GM12878 (cell line): ENCODE measurements at regions not wholly inside any gene's neighbourhood (a gene's known extent, or its start where the extent isn't known, plus 50 kb on each side); places are given as distances from the start of the nearest gene placed in this dataset.

Experiments used
- CBX5 ChIP-seq: sonication (generic); IDR thresholded peaks from 2 replicates; pipeline ENCODE4 v1.6.1; 2016; ENCODE audit warnings: low read depth, moderate library complexity, mild to moderate bottlenecking, inconsistent platforms
- DPF2 ChIP-seq: fragments of 450-650 bp; IDR thresholded peaks from 2 replicates; pipeline ENCODE4 v1.6.1; 2017; ENCODE audit warnings: mild to moderate bottlenecking
- FOXM1 ChIP-seq: IDR thresholded peaks from 2 replicates; pipeline ENCODE4 v1.6.1; 2012; ENCODE audit warnings: low read depth, mild to moderate bottlenecking, inconsistent platforms, low read length, moderate library complexity
- IKZF1 ChIP-seq: fragments of 450-650 bp; conservative IDR thresholded peaks from 2 replicates; pipeline ENCODE4 v1.6.1; 2017; ENCODE audit warnings: antibody characterized with exemption, mild to moderate bottlenecking
- IKZF2 ChIP-seq, 2 experiments: fragments of 450-650 bp; IDR thresholded peaks; 2 replicates each; pipeline ENCODE4 v1.6.1; 2017; ENCODE audit warnings: mild to moderate bottlenecking in 2 of 2, moderate library complexity in 2 of 2
- KAT2A ChIP-seq: conservative IDR thresholded peaks from 2 replicates; pipeline ENCODE4 v1.6.1; 2011; ENCODE audit warnings: low read depth, low read length; ENCODE audit not compliant: control insufficient read depth
- MTA2 ChIP-seq: fragments of 450-650 bp; IDR thresholded peaks from 2 replicates; pipeline ENCODE4 v1.6.1; 2016; ENCODE audit warnings: low read depth, mild to moderate bottlenecking, moderate library complexity
- NBN ChIP-seq: fragments of 450-650 bp; IDR thresholded peaks from 2 replicates; pipeline ENCODE4 v1.6.1; 2016
- NR2C1 ChIP-seq: fragments of 450-650 bp; IDR thresholded peaks from 2 replicates; pipeline ENCODE4 v1.6.1; 2017; ENCODE audit warnings: antibody characterized with exemption, mild to moderate bottlenecking, moderate library complexity
- PAX5 ChIP-seq: IDR thresholded peaks from 2 replicates; pipeline ENCODE4 v1.6.1; 2011; ENCODE audit warnings: low read depth, low read length, borderline replicate concordance
- POLR2AphosphoS5 ChIP-seq: IDR thresholded peaks from 2 replicates; pipeline ENCODE4 v1.6.1; 2011; ENCODE audit warnings: mild to moderate bottlenecking, low read length, inconsistent platforms
- RFX5 ChIP-seq: IDR thresholded peaks from 2 replicates; pipeline ENCODE4 v1.6.1; 2011; ENCODE audit warnings: low read depth, low read length, improper control_type of control experiment
- SIN3A ChIP-seq: IDR thresholded peaks from 2 replicates; pipeline ENCODE4 v1.6.1; 2012; ENCODE audit warnings: low read depth, low read length, improper control_type of control experiment
- SMAD1 ChIP-seq: fragments of 450-650 bp; IDR thresholded peaks from 2 replicates; pipeline ENCODE4 v1.6.1; 2018; ENCODE audit warnings: mild to moderate bottlenecking, low read depth; ENCODE audit not compliant: partially characterized antibody
- SMC3 ChIP-seq: IDR thresholded peaks from 2 replicates; pipeline ENCODE4 v1.6.1; 2011; ENCODE audit warnings: low read length, improper control_type of control experiment, borderline replicate concordance
- SP1 ChIP-seq: IDR thresholded peaks from one replicate; pipeline ENCODE4 v1.6.1; 2011; ENCODE audit warnings: low read depth, low read length
- STAT1 ChIP-seq: fragments of 450-650 bp; conservative IDR thresholded peaks from 2 replicates; pipeline ENCODE4 v1.6.1; 2014; ENCODE audit warnings: antibody characterized with exemption, mild to moderate bottlenecking
- WRNIP1 ChIP-seq: IDR thresholded peaks from 2 replicates; pipeline ENCODE4 v1.6.1; 2011; ENCODE audit warnings: low read depth, low read length, improper control_type of control experiment, borderline replicate concordance
- YY1 ChIP-seq: IDR thresholded peaks from 2 replicates; pipeline ENCODE4 v1.6.1; 2011; ENCODE audit warnings: low read depth, mild to moderate bottlenecking, low read length
- ZNF207 ChIP-seq: fragments of 450-650 bp; IDR thresholded peaks from 2 replicates; pipeline ENCODE4 v1.6.1; 2014; ENCODE audit warnings: antibody characterized with exemption, mild to moderate bottlenecking, borderline replicate concordance
- ZNF217 ChIP-seq: fragments of 450-650 bp; IDR thresholded peaks from 2 replicates; pipeline ENCODE4 v1.6.1; 2017; ENCODE audit warnings: antibody characterized with exemption, mild to moderate bottlenecking
- TF ChIP-seq, protein P1 (sequence below): IDR thresholded peaks from 2 replicates; pipeline ENCODE4 v1.6.1; 2011; ENCODE audit warnings: mild to moderate bottlenecking, low read depth, low read length, moderate library complexity; ENCODE audit not compliant: insufficient replicate concordance
- TF ChIP-seq, protein P2 (sequence below): IDR thresholded peaks from 2 replicates; pipeline ENCODE4 v1.6.1; 2012; ENCODE audit warnings: low read depth, low read length, improper control_type of control experiment
- TF ChIP-seq, protein P3 (sequence below): fragments of 450-650 bp; IDR thresholded peaks from 2 replicates; pipeline ENCODE4 v1.6.1; 2017; ENCODE audit warnings: mild to moderate bottlenecking, low read depth, inconsistent platforms; ENCODE audit not compliant: poor library complexity, severe bottlenecking
- TF ChIP-seq, protein P4 (sequence below): fragments of 450-650 bp; IDR thresholded peaks from 2 replicates; pipeline ENCODE4 v1.6.1; 2017; ENCODE audit warnings: antibody characterized with exemption, mild to moderate bottlenecking, moderate library complexity

DNA sequence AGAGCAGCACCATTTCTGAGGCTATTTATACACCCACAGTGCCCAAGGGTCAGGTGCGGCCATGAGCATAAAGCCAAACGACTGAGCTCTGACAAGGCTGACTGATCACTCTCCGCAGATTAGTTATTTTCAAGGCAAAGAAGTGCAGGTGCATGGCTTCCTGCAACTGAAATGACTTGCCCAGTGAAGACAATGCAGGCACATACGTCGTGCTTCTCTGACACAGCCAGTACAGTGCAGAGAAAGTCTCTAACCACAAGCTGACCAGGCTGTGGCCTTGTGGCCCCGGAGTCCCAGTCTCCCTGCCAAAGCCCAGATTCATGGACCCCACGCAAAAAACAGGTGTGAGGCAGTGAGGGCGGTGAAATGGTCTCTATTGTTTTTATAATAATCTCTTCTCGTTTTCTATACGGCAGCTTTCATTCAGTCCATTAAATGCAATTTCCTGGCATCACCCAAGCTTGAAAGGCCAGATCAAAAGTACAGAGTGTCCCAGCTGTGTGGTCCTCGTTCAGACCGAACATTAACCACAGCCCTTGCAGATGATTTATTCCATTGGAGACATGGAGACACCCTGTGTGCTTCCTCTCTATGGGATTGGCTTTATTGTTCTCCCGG, 447.0 kb upstream of the ID2 start (continued):
- TF ChIP-seq STAT1, result no peak
- TF ChIP-seq POLR2AphosphoS5, result no peak
- TF ChIP-seq RFX5, result no peak
- no peak for TF ChIP-seq ZNF207
- TF ChIP-seq IKZF2 (IDR thresholded peaks at IDR 0.05), result peak; percentile 90 to 94
- TF ChIP-seq NBN, result peak; percentile 86
- TF ChIP-seq, protein P1, sequence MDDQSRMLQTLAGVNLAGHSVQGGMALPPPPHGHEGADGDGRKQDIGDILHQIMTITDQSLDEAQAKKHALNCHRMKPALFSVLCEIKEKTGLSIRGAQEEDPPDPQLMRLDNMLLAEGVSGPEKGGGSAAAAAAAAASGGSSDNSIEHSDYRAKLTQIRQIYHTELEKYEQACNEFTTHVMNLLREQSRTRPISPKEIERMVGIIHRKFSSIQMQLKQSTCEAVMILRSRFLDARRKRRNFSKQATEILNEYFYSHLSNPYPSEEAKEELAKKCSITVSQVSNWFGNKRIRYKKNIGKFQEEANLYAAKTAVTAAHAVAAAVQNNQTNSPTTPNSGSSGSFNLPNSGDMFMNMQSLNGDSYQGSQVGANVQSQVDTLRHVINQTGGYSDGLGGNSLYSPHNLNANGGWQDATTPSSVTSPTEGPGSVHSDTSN, result peak; percentile 60
- TF ChIP-seq CBX5, result 0 out of 2 replicates have a peak, but pooled peaks have one; percentile 57
- TF ChIP-seq, protein P2, sequence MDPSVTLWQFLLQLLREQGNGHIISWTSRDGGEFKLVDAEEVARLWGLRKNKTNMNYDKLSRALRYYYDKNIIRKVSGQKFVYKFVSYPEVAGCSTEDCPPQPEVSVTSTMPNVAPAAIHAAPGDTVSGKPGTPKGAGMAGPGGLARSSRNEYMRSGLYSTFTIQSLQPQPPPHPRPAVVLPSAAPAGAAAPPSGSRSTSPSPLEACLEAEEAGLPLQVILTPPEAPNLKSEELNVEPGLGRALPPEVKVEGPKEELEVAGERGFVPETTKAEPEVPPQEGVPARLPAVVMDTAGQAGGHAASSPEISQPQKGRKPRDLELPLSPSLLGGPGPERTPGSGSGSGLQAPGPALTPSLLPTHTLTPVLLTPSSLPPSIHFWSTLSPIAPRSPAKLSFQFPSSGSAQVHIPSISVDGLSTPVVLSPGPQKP, result no peak
- TF ChIP-seq SMC3, result 0 out of 2 replicates have a peak, but pooled peaks have one; percentile 19
- peak; percentile 93 for TF ChIP-seq IKZF1
- TF ChIP-seq MTA2, result peak; percentile 93
- TF ChIP-seq SIN3A, result no peak
- TF ChIP-seq NR2C1, result no peak
- no peak for TF ChIP-seq WRNIP1
- peak; percentile 95 for TF ChIP-seq DPF2
- peak; percentile 74 for TF ChIP-seq YY1
- TF ChIP-seq SMAD1, result no peak
- TF ChIP-seq, protein P3, sequence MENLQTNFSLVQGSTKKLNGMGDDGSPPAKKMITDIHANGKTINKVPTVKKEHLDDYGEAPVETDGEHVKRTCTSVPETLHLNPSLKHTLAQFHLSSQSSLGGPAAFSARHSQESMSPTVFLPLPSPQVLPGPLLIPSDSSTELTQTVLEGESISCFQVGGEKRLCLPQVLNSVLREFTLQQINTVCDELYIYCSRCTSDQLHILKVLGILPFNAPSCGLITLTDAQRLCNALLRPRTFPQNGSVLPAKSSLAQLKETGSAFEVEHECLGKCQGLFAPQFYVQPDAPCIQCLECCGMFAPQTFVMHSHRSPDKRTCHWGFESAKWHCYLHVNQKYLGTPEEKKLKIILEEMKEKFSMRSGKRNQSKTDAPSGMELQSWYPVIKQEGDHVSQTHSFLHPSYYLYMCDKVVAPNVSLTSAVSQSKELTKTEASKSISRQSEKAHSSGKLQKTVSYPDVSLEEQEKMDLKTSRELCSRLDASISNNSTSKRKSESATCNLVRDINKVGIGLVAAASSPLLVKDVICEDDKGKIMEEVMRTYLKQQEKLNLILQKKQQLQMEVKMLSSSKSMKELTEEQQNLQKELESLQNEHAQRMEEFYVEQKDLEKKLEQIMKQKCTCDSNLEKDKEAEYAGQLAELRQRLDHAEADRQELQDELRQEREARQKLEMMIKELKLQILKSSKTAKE, result peak; percentile 80
- no peak for TF ChIP-seq KAT2A
- TF ChIP-seq, protein P4, sequence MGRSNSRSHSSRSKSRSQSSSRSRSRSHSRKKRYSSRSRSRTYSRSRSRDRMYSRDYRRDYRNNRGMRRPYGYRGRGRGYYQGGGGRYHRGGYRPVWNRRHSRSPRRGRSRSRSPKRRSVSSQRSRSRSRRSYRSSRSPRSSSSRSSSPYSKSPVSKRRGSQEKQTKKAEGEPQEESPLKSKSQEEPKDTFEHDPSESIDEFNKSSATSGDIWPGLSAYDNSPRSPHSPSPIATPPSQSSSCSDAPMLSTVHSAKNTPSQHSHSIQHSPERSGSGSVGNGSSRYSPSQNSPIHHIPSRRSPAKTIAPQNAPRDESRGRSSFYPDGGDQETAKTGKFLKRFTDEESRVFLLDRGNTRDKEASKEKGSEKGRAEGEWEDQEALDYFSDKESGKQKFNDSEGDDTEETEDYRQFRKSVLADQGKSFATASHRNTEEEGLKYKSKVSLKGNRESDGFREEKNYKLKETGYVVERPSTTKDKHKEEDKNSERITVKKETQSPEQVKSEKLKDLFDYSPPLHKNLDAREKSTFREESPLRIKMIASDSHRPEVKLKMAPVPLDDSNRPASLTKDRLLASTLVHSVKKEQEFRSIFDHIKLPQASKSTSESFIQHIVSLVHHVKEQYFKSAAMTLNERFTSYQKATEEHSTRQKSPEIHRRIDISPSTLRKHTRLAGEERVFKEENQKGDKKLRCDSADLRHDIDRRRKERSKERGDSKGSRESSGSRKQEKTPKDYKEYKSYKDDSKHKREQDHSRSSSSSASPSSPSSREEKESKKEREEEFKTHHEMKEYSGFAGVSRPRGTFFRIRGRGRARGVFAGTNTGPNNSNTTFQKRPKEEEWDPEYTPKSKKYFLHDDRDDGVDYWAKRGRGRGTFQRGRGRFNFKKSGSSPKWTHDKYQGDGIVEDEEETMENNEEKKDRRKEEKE, result no peak
- peak; percentile 47 for TF ChIP-seq SP1
- peak; percentile 97 for TF ChIP-seq FOXM1
- peak; percentile 66; the same call in 1 of the 2 replicates for TF ChIP-seq ZNF217
- peak; percentile 97 for TF ChIP-seq PAX5
